HEK293 (cell line): ENCODE measurements at regions not wholly inside any gene's neighbourhood (a gene's known extent, or its start where the extent isn't known, plus 50 kb on each side); places are given as distances from the start of the nearest gene placed in this dataset.
A peak's percentile ranks its signal among the peaks of the same experiment; 100 is the strongest.

Experiments
- GFI1B ChIP-seq: fragments of 450-650 bp; formaldehyde crosslinking; IDR thresholded peaks from 2 replicates; pipeline ENCODE4 v1.5.1; 2016; ENCODE audit warnings: missing biosample characterization, missing genetic modification characterization
- GLI2 ChIP-seq: fragments of 450-650 bp; formaldehyde crosslinking; IDR thresholded peaks from 2 replicates; pipeline ENCODE4; 2017; ENCODE audit warnings: missing biosample characterization, missing genetic modification characterization, low read depth, borderline replicate concordance
- GLIS2 ChIP-seq: fragments of 450-650 bp; formaldehyde crosslinking; IDR thresholded peaks from 2 replicates; pipeline ENCODE4 v1.5.1; 2016; ENCODE audit warnings: missing biosample characterization, missing genetic modification characterization
- IKZF3 ChIP-seq: fragments of 450-650 bp; IDR thresholded peaks from 2 replicates; pipeline ENCODE4 v1.5.0; 2018; ENCODE audit warnings: missing biosample characterization, mild to moderate bottlenecking, missing genetic modification characterization, moderate library complexity
- OVOL3 ChIP-seq: fragments of 450-650 bp; formaldehyde crosslinking; IDR thresholded peaks from 2 replicates; pipeline ENCODE4 v1.5.1; 2016; ENCODE audit warnings: missing biosample characterization, missing genetic modification characterization
- ZBTB11 ChIP-seq: fragments of 450-650 bp; formaldehyde crosslinking; conservative IDR thresholded peaks from 2 replicates; pipeline ENCODE4 v1.5.1; 2016; ENCODE audit warnings: low read depth, missing biosample characterization, missing genetic modification characterization
- ZBTB26 ChIP-seq: fragments of 450-650 bp; formaldehyde crosslinking; optimal IDR thresholded peaks from 2 replicates; pipeline ENCODE3; 2016; ENCODE audit warnings: missing biosample characterization, mild to moderate bottlenecking, missing genetic modification characterization
- ZBTB8A ChIP-seq: fragments of 450-650 bp; formaldehyde crosslinking; IDR thresholded peaks from 2 replicates; pipeline ENCODE4 v1.5.1; 2016; ENCODE audit warnings: missing biosample characterization, missing genetic modification characterization
- ZEB2 ChIP-seq: fragments of 450-650 bp; formaldehyde crosslinking; IDR thresholded peaks from 2 replicates; pipeline ENCODE4 v1.5.1; 2016; ENCODE audit warnings: missing biosample characterization, missing genetic modification characterization
- ZFP37 ChIP-seq: fragments of 450-650 bp; formaldehyde crosslinking; IDR thresholded peaks from 2 replicates; pipeline ENCODE4 v1.5.1; 2016; ENCODE audit warnings: missing biosample characterization, missing genetic modification characterization
- ZNF146 ChIP-seq: fragments of 450-650 bp; formaldehyde crosslinking; IDR thresholded peaks from 2 replicates; pipeline ENCODE4 v1.5.1; 2016; ENCODE audit warnings: missing biosample characterization, missing genetic modification characterization
- ZNF223 ChIP-seq: fragments of 450-650 bp; formaldehyde crosslinking; IDR thresholded peaks from 2 replicates; pipeline ENCODE4 v1.5.1; 2016; ENCODE audit warnings: missing biosample characterization, missing genetic modification characterization
- ZNF354C ChIP-seq: fragments of 450-650 bp; formaldehyde crosslinking; IDR thresholded peaks from 2 replicates; pipeline ENCODE4 v1.5.1; 2016; ENCODE audit warnings: missing biosample characterization, missing genetic modification characterization, low read depth, borderline replicate concordance
- ZNF404 ChIP-seq: fragments of 450-650 bp; formaldehyde crosslinking; IDR thresholded peaks from 2 replicates; pipeline ENCODE4 v1.5.1; 2017; ENCODE audit warnings: missing biosample characterization, missing genetic modification characterization
- ZNF670 ChIP-seq: fragments of 450-650 bp; formaldehyde crosslinking; IDR thresholded peaks from 2 replicates; pipeline ENCODE4 v1.5.1; 2016; ENCODE audit warnings: missing biosample characterization, missing genetic modification characterization, low read depth
- ZNF692 ChIP-seq: fragments of 450-650 bp; formaldehyde crosslinking; IDR thresholded peaks from 2 replicates; pipeline ENCODE4 v1.5.1; 2016; ENCODE audit warnings: missing biosample characterization, missing genetic modification characterization
- TF ChIP-seq, protein P1 (sequence below): fragments of 450-650 bp; formaldehyde crosslinking; IDR thresholded peaks from 2 replicates; pipeline ENCODE4; 2016; ENCODE audit warnings: missing biosample characterization, missing genetic modification characterization
- TF ChIP-seq, protein P2 (sequence below): fragments of 450-650 bp; formaldehyde crosslinking; IDR thresholded peaks from 2 replicates; pipeline ENCODE4 v1.5.1; 2016; ENCODE audit warnings: missing biosample characterization, missing genetic modification characterization
- TF ChIP-seq, protein P3 (sequence below): fragments of 450-650 bp; formaldehyde crosslinking; IDR thresholded peaks from 2 replicates; pipeline ENCODE4 v1.5.1; 2016; ENCODE audit warnings: missing biosample characterization, missing genetic modification characterization
- TF ChIP-seq, protein P4 (sequence below): fragments of 450-650 bp; formaldehyde crosslinking; IDR thresholded peaks from 2 replicates; pipeline ENCODE4 v1.5.1; 2016; ENCODE audit warnings: missing biosample characterization, missing genetic modification characterization
- TF ChIP-seq, protein P5 (sequence below): fragments of 450-650 bp; formaldehyde crosslinking; IDR thresholded peaks from 2 replicates; pipeline ENCODE4 v1.5.1; 2016; ENCODE audit warnings: missing biosample characterization, missing genetic modification characterization

DNA sequence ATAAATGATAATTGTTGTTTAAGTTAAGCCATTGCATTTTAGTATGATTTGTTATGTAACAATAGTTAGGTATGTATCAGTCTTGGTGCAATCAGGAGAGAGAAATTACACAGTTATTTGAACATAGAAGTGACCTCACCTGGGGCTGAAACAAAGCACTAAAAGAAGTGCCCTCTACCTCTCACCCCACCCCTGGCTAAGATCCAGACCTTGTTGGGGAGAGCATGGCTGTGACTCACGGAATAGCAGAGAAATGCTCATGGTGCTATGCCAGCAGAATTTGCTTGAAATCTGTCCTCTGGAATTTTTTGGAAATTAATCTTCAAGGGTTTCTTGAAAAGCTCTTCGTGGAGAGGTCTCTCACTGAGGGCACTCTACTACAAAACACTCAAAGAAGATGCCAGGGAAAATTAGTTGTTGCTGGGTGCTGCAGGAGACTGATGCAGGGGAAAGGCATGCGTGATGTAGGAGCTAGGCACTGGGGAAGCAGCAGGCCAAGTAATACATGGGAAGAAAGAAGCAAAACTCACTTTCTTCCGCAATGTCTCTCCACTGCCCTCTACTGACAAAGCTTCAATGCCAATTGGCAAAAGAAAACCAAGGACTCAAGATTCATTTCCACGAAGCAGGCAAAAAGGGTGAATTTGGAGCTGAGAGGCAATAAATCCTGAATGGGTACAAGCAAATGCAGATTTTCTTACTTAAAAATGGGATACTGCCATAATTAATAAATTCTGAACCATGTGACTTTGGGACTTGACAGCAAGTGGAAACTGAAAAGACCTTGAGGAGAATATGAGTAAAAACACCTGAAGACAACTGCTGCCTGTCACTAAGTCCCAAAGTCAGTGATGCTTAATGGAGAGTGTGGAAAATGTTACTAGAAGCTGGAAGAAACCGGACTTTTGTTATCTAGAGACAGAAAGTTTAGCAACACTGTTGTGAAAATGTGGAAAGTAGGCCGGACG is 136.3 kb upstream of the ZNF184 start (continued):
- TF ChIP-seq ZNF354C (tag by site-specific recombination), result no peak
- TF ChIP-seq, protein P1, sequence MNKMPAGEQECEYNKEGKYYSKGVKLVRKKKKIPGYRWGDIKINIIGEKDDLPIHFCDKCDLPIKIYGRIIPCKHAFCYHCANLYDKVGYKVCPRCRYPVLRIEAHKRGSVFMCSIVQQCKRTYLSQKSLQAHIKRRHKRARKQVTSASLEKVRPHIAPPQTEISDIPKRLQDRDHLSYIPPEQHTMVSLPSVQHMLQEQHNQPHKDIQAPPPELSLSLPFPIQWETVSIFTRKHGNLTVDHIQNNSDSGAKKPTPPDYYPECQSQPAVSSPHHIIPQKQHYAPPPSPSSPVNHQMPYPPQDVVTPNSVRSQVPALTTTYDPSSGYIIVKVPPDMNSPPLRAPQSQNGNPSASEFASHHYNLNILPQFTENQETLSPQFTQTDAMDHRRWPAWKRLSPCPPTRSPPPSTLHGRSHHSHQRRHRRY (tag by site-specific recombination), result no peak
- TF ChIP-seq GLIS2 (tag by site-specific recombination), result no peak
- TF ChIP-seq ZNF692, result no peak
- TF ChIP-seq ZNF404 (tag by site-specific recombination), result no peak
- TF ChIP-seq ZFP37 (tag by site-specific recombination), result no peak; the same call in 1 of the 2 replicates
- no peak for TF ChIP-seq ZNF670 (tag by site-specific recombination)
- no peak for TF ChIP-seq ZNF223
- no peak for TF ChIP-seq ZBTB8A
- TF ChIP-seq OVOL3, result no peak
- TF ChIP-seq, protein P2, sequence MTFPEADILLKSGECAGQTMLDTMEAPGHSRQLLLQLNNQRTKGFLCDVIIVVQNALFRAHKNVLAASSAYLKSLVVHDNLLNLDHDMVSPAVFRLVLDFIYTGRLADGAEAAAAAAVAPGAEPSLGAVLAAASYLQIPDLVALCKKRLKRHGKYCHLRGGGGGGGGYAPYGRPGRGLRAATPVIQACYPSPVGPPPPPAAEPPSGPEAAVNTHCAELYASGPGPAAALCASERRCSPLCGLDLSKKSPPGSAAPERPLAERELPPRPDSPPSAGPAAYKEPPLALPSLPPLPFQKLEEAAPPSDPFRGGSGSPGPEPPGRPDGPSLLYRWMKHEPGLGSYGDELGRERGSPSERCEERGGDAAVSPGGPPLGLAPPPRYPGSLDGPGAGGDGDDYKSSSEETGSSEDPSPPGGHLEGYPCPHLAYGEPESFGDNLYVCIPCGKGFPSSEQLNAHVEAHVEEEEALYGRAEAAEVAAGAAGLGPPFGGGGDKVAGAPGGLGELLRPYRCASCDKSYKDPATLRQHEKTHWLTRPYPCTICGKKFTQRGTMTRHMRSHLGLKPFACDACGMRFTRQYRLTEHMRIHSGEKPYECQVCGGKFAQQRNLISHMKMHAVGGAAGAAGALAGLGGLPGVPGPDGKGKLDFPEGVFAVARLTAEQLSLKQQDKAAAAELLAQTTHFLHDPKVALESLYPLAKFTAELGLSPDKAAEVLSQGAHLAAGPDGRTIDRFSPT (tag by site-specific recombination), result no peak
- TF ChIP-seq GFI1B (tag by site-specific recombination), result no peak
- TF ChIP-seq ZNF146 (tag by site-specific recombination), result no peak
- TF ChIP-seq ZBTB26 (tag by site-specific recombination), result no peak
- TF ChIP-seq ZBTB11 (tag by site-specific recombination), result no peak
- TF ChIP-seq IKZF3 (tag by site-specific recombination), result peak; percentile 56; the same call in 1 of the 2 replicates
- no peak for TF ChIP-seq GLI2 (tag by site-specific recombination)
- no peak for TF ChIP-seq ZEB2 (tag by site-specific recombination)
- TF ChIP-seq, protein P3, sequence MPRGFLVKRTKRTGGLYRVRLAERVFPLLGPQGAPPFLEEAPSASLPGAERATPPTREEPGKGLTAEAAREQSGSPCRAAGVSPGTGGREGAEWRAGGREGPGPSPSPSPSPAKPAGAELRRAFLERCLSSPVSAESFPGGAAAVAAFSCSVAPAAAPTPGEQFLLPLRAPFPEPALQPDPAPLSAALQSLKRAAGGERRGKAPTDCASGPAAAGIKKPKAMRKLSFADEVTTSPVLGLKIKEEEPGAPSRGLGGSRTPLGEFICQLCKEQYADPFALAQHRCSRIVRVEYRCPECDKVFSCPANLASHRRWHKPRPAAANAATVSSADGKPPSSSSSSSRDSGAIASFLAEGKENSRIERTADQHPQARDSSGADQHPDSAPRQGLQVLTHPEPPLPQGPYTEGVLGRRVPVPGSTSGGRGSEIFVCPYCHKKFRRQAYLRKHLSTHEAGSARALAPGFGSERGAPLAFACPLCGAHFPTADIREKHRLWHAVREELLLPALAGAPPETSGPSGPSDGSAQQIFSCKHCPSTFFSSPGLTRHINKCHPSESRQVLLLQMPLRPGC (tag by site-specific recombination), result no peak
- TF ChIP-seq, protein P4, sequence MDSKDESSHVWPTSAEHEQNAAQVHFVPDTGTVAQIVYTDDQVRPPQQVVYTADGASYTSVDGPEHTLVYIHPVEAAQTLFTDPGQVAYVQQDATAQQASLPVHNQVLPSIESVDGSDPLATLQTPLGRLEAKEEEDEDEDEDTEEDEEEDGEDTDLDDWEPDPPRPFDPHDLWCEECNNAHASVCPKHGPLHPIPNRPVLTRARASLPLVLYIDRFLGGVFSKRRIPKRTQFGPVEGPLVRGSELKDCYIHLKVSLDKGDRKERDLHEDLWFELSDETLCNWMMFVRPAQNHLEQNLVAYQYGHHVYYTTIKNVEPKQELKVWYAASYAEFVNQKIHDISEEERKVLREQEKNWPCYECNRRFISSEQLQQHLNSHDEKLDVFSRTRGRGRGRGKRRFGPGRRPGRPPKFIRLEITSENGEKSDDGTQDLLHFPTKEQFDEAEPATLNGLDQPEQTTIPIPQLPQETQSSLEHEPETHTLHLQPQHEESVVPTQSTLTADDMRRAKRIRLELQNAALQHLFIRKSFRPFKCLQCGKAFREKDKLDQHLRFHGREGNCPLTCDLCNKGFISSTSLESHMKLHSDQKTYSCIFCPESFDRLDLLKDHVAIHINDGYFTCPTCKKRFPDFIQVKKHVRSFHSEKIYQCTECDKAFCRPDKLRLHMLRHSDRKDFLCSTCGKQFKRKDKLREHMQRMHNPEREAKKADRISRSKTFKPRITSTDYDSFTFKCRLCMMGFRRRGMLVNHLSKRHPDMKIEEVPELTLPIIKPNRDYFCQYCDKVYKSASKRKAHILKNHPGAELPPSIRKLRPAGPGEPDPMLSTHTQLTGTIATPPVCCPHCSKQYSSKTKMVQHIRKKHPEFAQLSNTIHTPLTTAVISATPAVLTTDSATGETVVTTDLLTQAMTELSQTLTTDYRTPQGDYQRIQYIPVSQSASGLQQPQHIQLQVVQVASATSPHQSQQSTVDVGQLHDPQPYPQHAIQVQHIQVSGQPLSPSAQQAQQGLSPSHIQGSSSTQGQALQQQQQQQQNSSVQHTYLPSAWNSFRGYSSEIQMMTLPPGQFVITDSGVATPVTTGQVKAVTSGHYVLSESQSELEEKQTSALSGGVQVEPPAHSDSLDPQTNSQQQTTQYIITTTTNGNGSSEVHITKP (tag by site-specific recombination), result no peak
- TF ChIP-seq, protein P5, sequence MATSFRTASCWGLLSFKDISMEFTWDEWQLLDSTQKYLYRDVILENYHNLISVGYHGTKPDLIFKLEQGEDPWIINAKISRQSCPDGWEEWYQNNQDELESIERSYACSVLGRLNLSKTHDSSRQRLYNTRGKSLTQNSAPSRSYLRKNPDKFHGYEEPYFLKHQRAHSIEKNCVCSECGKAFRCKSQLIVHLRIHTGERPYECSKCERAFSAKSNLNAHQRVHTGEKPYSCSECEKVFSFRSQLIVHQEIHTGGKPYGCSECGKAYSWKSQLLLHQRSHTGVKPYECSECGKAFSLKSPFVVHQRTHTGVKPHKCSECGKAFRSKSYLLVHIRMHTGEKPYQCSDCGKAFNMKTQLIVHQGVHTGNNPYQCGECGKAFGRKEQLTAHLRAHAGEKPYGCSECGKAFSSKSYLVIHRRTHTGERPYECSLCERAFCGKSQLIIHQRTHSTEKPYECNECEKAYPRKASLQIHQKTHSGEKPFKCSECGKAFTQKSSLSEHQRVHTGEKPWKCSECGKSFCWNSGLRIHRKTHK, result no peak
